B cell (primary cell): ENCODE measurements at regions not wholly inside any gene's neighbourhood (a gene's known extent, or its start where the extent isn't known, plus 50 kb on each side); places are given as distances from the start of the nearest gene placed in this dataset.

Experiments
- EZH2 ChIP-seq: IDR thresholded peaks from 2 replicates; pipeline ENCODE4 v1.6.1; 2012; ENCODE audit warnings: borderline replicate concordance, low read depth, mild to moderate bottlenecking, moderate library complexity, low read length; ENCODE audit not compliant: insufficient read depth, poor library complexity, severe bottlenecking
- TF ChIP-seq, protein P1 (sequence below): fragments of 200-600 bp; IDR thresholded peaks from one replicate; pipeline ENCODE4 v1.8.0; 2022; ENCODE audit warnings: antibody characterized with exemption, mild to moderate bottlenecking

GRCh38 chr4:44845993-44846392 lies 119.6 kb upstream of the GNPDA2 start:
- TF ChIP-seq, protein P1, sequence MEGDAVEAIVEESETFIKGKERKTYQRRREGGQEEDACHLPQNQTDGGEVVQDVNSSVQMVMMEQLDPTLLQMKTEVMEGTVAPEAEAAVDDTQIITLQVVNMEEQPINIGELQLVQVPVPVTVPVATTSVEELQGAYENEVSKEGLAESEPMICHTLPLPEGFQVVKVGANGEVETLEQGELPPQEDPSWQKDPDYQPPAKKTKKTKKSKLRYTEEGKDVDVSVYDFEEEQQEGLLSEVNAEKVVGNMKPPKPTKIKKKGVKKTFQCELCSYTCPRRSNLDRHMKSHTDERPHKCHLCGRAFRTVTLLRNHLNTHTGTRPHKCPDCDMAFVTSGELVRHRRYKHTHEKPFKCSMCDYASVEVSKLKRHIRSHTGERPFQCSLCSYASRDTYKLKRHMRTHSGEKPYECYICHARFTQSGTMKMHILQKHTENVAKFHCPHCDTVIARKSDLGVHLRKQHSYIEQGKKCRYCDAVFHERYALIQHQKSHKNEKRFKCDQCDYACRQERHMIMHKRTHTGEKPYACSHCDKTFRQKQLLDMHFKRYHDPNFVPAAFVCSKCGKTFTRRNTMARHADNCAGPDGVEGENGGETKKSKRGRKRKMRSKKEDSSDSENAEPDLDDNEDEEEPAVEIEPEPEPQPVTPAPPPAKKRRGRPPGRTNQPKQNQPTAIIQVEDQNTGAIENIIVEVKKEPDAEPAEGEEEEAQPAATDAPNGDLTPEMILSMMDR: no peak
- TF ChIP-seq EZH2: no peak
